Prostate gland (tissue), 2 donors: ENCODE measurements at regions not wholly inside any gene's neighbourhood (a gene's known extent, or its start where the extent isn't known, plus 50 kb on each side); places are given as distances from the start of the nearest gene placed in this dataset.

Source experiments
- DNase-seq: peaks from one replicate; pipeline ENCODE4 v3.0.0-alpha.2; 2019; ENCODE audit warnings: low spot score
- H3K27ac ChIP-seq, 2 donors: fragments of 200-600 bp; sonication (generic); 2 replicates each; pipeline ENCODE4 v1.5.1; 2017 to 2019
- H3K27me3 ChIP-seq: fragments of 200-600 bp; sonication (generic); replicated peaks from 2 replicates; pipeline ENCODE4 v1.5.1; 2019; ENCODE audit not compliant: insufficient read depth
- H3K36me3 ChIP-seq, 2 donors: fragments of 200-600 bp; sonication (generic); 1 replicate in 1 of 2; 2 replicates in 1 of 2; pipeline versions ENCODE4 v1.5.1 to v1.8.1; 2017 to 2019
- H3K4me1 ChIP-seq: fragments of 200-600 bp; sonication (generic); replicated peaks from 2 replicates; pipeline ENCODE4 v1.5.1; 2019
- H3K4me3 ChIP-seq, 2 donors: fragments of 200-600 bp; sonication (generic); 2 replicates each; pipeline ENCODE4 v1.5.1; 2017 to 2019
- H3K9me3 ChIP-seq: fragments of 200-600 bp; sonication (generic); 2 replicates; pipeline ENCODE4 v1.5.1; 2017
- CTCF ChIP-seq, 4 experiments: fragments of 200-600 bp in 2 of 4; fragments of 450-650 bp in 2 of 4; sonication (generic) in 2 of 4; IDR thresholded peaks; 1 replicate in 3 of 4; 2 replicates in 1 of 4; pipeline ENCODE4 v1.5.1; 2016 to 2019; ENCODE audit warnings: antibody characterized with exemption in 4 of 4, mild to moderate bottlenecking in 2 of 4, moderate library complexity in 2 of 4
- POLR2A ChIP-seq: fragments of 450-650 bp; IDR thresholded peaks from one replicate; pipeline ENCODE4 v1.6.1; 2016; ENCODE audit warnings: antibody characterized with exemption, mild to moderate bottlenecking
- POLR2AphosphoS5 ChIP-seq: sonication (generic); formaldehyde crosslinking; IDR thresholded peaks from one replicate; pipeline ENCODE4 v1.6.1; 2017; ENCODE audit warnings: antibody characterized with exemption
- WGBS: methylation state at CpG from one replicate; pipeline ENCODE4 v1.1.5; 2018; 5-methylcytosine and 5-hydroxymethylcytosine counted together
- intact Hi-C: fragments of 100-400 bp; cut with DNase I; formaldehyde crosslinking; loops from one replicate; pipeline ENCODE4 v1.14.2; 2022

- no peak overlapping the region for H3K27ac ChIP-seq
- no peaks in the 10 kb centered on the region for H3K4me1 ChIP-seq
- 77% methylated on average over 4 of the region's 4 CpGs for WGBS
- H3K27me3 ChIP-seq, result no peaks in the 10 kb centered on the region
- no peak for DNase-seq
- no peaks in the 10 kb centered on the region for H3K9me3 ChIP-seq
- intact Hi-C loops, result no loop called here
- no peaks in the 10 kb centered on the region for H3K36me3 ChIP-seq
- H3K4me3 ChIP-seq, result no peak overlapping the region
- TF ChIP-seq POLR2AphosphoS5, result no peak
- no peak for TF ChIP-seq CTCF (IDR thresholded peaks at IDR 0.05)
- TF ChIP-seq POLR2A, result no peak
These were observed 155.4 kb downstream of the CRYBB2 start for GRCh38 chr22:25374869-25375268.

- Histone ChIP-seq H3K4me1 (no peaks in the 10 kb centered on the region), H3K36me3 (no peaks in the 10 kb centered on the region), H3K27ac (no peak overlapping the region), H3K9me3 (no peaks in the 10 kb centered on the region), H3K27me3 (no peaks in the 10 kb centered on the region), H3K4me3 (no peak overlapping the region)
- WGBS, result 83% methylated on average over 11 of the region's 11 CpGs
- no peak for TF ChIP-seq POLR2AphosphoS5
- TF ChIP-seq POLR2A, result no peak
- TF ChIP-seq CTCF (IDR thresholded peaks at IDR 0.05), result no peak
- no peak for DNase-seq
- intact Hi-C loops, result no loop called here
These were observed 156.2 kb downstream of the CRYBB2 start for GRCh38 chr22:25375683-25376082.

- 94% methylated on average over 6 of the region's 6 CpGs for WGBS
- Histone ChIP-seq H3K36me3 (no peaks in the 10 kb centered on the region), H3K27me3 (no peaks in the 10 kb centered on the region), H3K4me1 (no peaks in the 10 kb centered on the region), H3K4me3 (no peak overlapping the region), H3K27ac (no peak overlapping the region), H3K9me3 (no peaks in the 10 kb centered on the region)
- TF ChIP-seq POLR2AphosphoS5 (no peak), POLR2A (no peak), CTCF (IDR thresholded peaks at IDR 0.05) (no peak)
- intact Hi-C loops, result no loop called here
- no peak for DNase-seq
These were observed 158.3 kb downstream of the CRYBB2 start for GRCh38 chr22:25377699-25378098.

GRCh38 chr22:25380122-25380747, 160.8 kb downstream of the CRYBB2 start:
- no peaks in the 10 kb centered on the region for H3K27me3 ChIP-seq
- H3K4me1 ChIP-seq, result no peaks in the 10 kb centered on the region
- DNase-seq, result no peak
- intact Hi-C loops, result no loop called here
- H3K9me3 ChIP-seq, result no peaks in the 10 kb centered on the region
- WGBS, result 87% methylated on average over 5 of the region's 5 CpGs
- TF ChIP-seq POLR2A, result no peak
- no peak for TF ChIP-seq CTCF (IDR thresholded peaks at IDR 0.05)
- TF ChIP-seq POLR2AphosphoS5, result no peak
- H3K27ac ChIP-seq, result no peak overlapping the region
- H3K4me3 ChIP-seq, result no peak overlapping the region
- no peaks in the 10 kb centered on the region for H3K36me3 ChIP-seq

- no peak for TF ChIP-seq POLR2AphosphoS5
- no peak for TF ChIP-seq POLR2A
- no peak for TF ChIP-seq CTCF (IDR thresholded peaks at IDR 0.05)
- Histone ChIP-seq H3K27me3 (no peaks in the 10 kb centered on the region), H3K9me3 (no peaks in the 10 kb centered on the region), H3K27ac (no peak overlapping the region), H3K4me1 (no peaks in the 10 kb centered on the region), H3K36me3 (no peaks in the 10 kb centered on the region), H3K4me3 (no peak overlapping the region)
- 77% methylated on average over 7 of the region's 7 CpGs for WGBS
- no peak for DNase-seq
- intact Hi-C loops, result no loop called here
These were observed 163.3 kb downstream of the CRYBB2 start for GRCh38 chr22:25382762-25383161.
